ENCODE measurements at regions not wholly inside any gene's neighbourhood (a gene's known extent, or its start where the extent isn't known, plus 50 kb on each side); places are given as distances from the start of the nearest gene placed in this dataset.
A peak's percentile ranks its signal among the peaks of the same experiment; 100 is the strongest.

- TF ChIP-seq MLX (CRISPR knock-in tag; IDR thresholded peaks at IDR 0.05), result no peak
- no peak for TF ChIP-seq ZBTB43 (CRISPR knock-in tag; IDR thresholded peaks at IDR 0.05)
- no peak for TF ChIP-seq ELF4 (CRISPR knock-in tag; IDR thresholded peaks at IDR 0.05; ENCODE audit: low read depth)
These were observed 241.3 kb downstream of the LOXHD1 start (continued) for GRCh38 chr18:46415532-46416252.

- Mint-ChIP-seq H3K27ac (no peak overlapping the region), H3K27me3 (ENCODE audit: low read depth) (no peaks in the 10 kb centered on the region), H3K4me1 (peaks cover 63% of the 10 kb centered on the region), H3K9me3 (no peaks in the 10 kb centered on the region), H3K4me3 (no peak overlapping the region), H3K36me3 (no peaks in the 10 kb centered on the region)
- ChIA-PET CTCF (interaction anchor here (1.0 to 2.0 kb wide), 3 partner anchors 24 to 241 kb away, joined by 5 to 10 read pairs (median 6); no protein-coding TSS in a partner anchor), POLR2A (no interaction called here)
- no peak for DNase-seq (ENCODE audit: low spot score)
- TF ChIP-seq USF1 (CRISPR knock-in tag; IDR thresholded peaks at IDR 0.05) (peak; percentile 83), NFYB (CRISPR knock-in tag; conservative IDR thresholded peaks at IDR 0.05; ENCODE audit: low read depth) (0 out of 2 replicates have a peak, but pooled peaks have one; percentile 21), USF2 (CRISPR knock-in tag; IDR thresholded peaks at IDR 0.05) (peak; percentile 86), ZNF396 (CRISPR knock-in tag; IDR thresholded peaks at IDR 0.05; ENCODE audit: borderline replicate concordance) (no peak)
- ATAC-seq, result peak; percentile 51
These were observed 240.0 kb downstream of the LOXHD1 start for GRCh38 chr18:46416706-46417638.

GRCh38 chr18:46418663-46419260 is 238.3 kb downstream of the LOXHD1 start:
- Mint-ChIP-seq H3K9me3 (no peaks in the 10 kb centered on the region), H3K36me3 (no peaks in the 10 kb centered on the region), H3K4me3 (no peak overlapping the region), H3K27me3 (ENCODE audit: low read depth) (no peaks in the 10 kb centered on the region), H3K27ac (peak overlapping the region; percentile 60), H3K4me1 (peaks cover 46% of the 10 kb centered on the region)
- DNase-seq (ENCODE audit: low spot score), result no peak
- ChIA-PET CTCF (interaction anchor here (0.8 to 2.0 kb wide), 12 partner anchors 8 to 245 kb away, joined by 3 to 10 read pairs (median 4); a partner anchor contains a TSS), POLR2A (no interaction called here)
- no peak for TF ChIP-seq IRF1 (CRISPR knock-in tag; IDR thresholded peaks at IDR 0.05)
- TF ChIP-seq NFE2L1 (CRISPR knock-in tag; IDR thresholded peaks at IDR 0.05), result no peak
- no peak for TF ChIP-seq ZNF512 (CRISPR knock-in tag; IDR thresholded peaks at IDR 0.05; ENCODE audit: borderline replicate concordance)
- no peak for TF ChIP-seq RELA (CRISPR knock-in tag; IDR thresholded peaks at IDR 0.05; ENCODE audit: borderline replicate concordance)
- no peak for TF ChIP-seq ARID4B (CRISPR knock-in tag; IDR thresholded peaks at IDR 0.05; ENCODE audit: borderline replicate concordance)
- TF ChIP-seq ERG (CRISPR knock-in tag; IDR thresholded peaks at IDR 0.05), result no peak
- no peak for ATAC-seq
